Renal cortical epithelial cell (primary cell): ENCODE measurements at regions not wholly inside any gene's neighbourhood (a gene's known extent, or its start where the extent isn't known, plus 50 kb on each side); places are given as distances from the start of the nearest gene placed in this dataset.

Experiments used
- DNase-seq: peaks from one replicate; pipeline ENCODE4 v3.0.0-alpha.2; 2011; ENCODE audit warnings: low read depth

GRCh38 chr11:122346006-122346405, 230.0 kb upstream of the BLID start:
- no peak for DNase-seq

GRCh38 chr11:122345586-122345985, 229.6 kb upstream of the BLID start:
- no peak for DNase-seq

- peak; percentile 7 for DNase-seq
Measured at GRCh38 chr11:122344215-122344614, 228.2 kb upstream of the BLID start.

- DNase-seq: no peak
Measured at GRCh38 chr11:122343210-122343609, 227.2 kb upstream of the BLID start.

- peak; percentile 33 for DNase-seq
Measured at GRCh38 chr11:122342089-122342744, 226.2 kb upstream of the BLID start.

- DNase-seq: no peak
Measured at GRCh38 chr11:122341477-122341876, 225.5 kb upstream of the BLID start.

- DNase-seq: peak; percentile 77
Measured at GRCh38 chr11:122340607-122341290, 224.7 kb upstream of the BLID start.

GRCh38 chr11:122339436-122340060, 223.5 kb upstream of the BLID start:
- no peak for DNase-seq

GRCh38 chr11:122337704-122338103, 221.7 kb upstream of the BLID start:
- no peak for DNase-seq

GRCh38 chr11:122337241-122337640, 221.2 kb upstream of the BLID start:
- DNase-seq: no peak

GRCh38 chr11:122336706-122337105, 220.7 kb upstream of the BLID start:
- DNase-seq: no peak

GRCh38 chr11:122334546-122335339, 218.7 kb upstream of the BLID start:
- DNase-seq: no peak

- DNase-seq: no peak
Measured at GRCh38 chr11:122333467-122333866, 217.5 kb upstream of the BLID start.

- no peak for DNase-seq
Measured at GRCh38 chr11:122331079-122331478, 215.1 kb upstream of the BLID start.

- no peak for DNase-seq
Measured at GRCh38 chr11:122330279-122330965, 214.4 kb upstream of the BLID start.

GRCh38 chr11:122327528-122327927, 211.5 kb upstream of the BLID start:
- no peak for DNase-seq

- no peak for DNase-seq
Measured at GRCh38 chr11:122323754-122324421, 207.9 kb upstream of the BLID start.

- no peak for DNase-seq
Measured at GRCh38 chr11:122322329-122322728, 206.3 kb upstream of the BLID start.

GRCh38 chr11:122320671-122321070, 204.7 kb upstream of the BLID start:
- no peak for DNase-seq

- DNase-seq: no peak
Measured at GRCh38 chr11:122319691-122320620, 203.9 kb upstream of the BLID start.
